ENCODE measurements at regions not wholly inside any gene's neighbourhood (a gene's known extent, or its start where the extent isn't known, plus 50 kb on each side); places are given as distances from the start of the nearest gene placed in this dataset.

GRCh38 chr2:3062476-3063260 is 314.9 kb downstream of the EIPR1 start:
- no peak for DNase-seq (ENCODE audit: low spot score)

- DNase-seq (ENCODE audit: low spot score), result no peak
Observed at GRCh38 chr2:3060049-3060448, 317.6 kb downstream of the EIPR1 start.

GRCh38 chr2:3059141-3059925 is 318.3 kb downstream of the EIPR1 start:
- DNase-seq (ENCODE audit: low spot score), result no peak

- DNase-seq (ENCODE audit: low spot score), result no peak
Observed at GRCh38 chr2:3054066-3054465, 323.6 kb downstream of the EIPR1 start.

- DNase-seq (ENCODE audit: low spot score), result no peak
Observed at GRCh38 chr2:3051266-3051665, 326.4 kb downstream of the EIPR1 start.

- no peak for DNase-seq (ENCODE audit: low spot score)
Observed at GRCh38 chr2:3046170-3046865, 331.3 kb downstream of the EIPR1 start.

- DNase-seq (ENCODE audit: low spot score), result no peak
Observed at GRCh38 chr2:3045318-3045921, 332.2 kb downstream of the EIPR1 start.

- no peak for DNase-seq (ENCODE audit: low spot score)
Observed at GRCh38 chr2:3044587-3045317, 332.9 kb downstream of the EIPR1 start.

GRCh38 chr2:3043726-3044125 is 333.9 kb downstream of the EIPR1 start:
- no peak for DNase-seq (ENCODE audit: low spot score)

- no peak for DNase-seq (ENCODE audit: low spot score)
Observed at GRCh38 chr2:3042601-3043585, 334.7 kb downstream of the EIPR1 start.

- DNase-seq (ENCODE audit: low spot score), result no peak
Observed at GRCh38 chr2:3041841-3042600, 335.6 kb downstream of the EIPR1 start.

GRCh38 chr2:3041246-3041645 is 336.4 kb downstream of the EIPR1 start:
- DNase-seq (ENCODE audit: low spot score), result no peak

GRCh38 chr2:3040496-3041140 is 337.0 kb downstream of the EIPR1 start:
- no peak for DNase-seq (ENCODE audit: low spot score)

GRCh38 chr2:3040066-3040428 is 337.6 kb downstream of the EIPR1 start:
- no peak for DNase-seq (ENCODE audit: low spot score)

GRCh38 chr2:3039188-3040065 is 338.2 kb downstream of the EIPR1 start:
- DNase-seq (ENCODE audit: low spot score), result no peak

- no peak for DNase-seq (ENCODE audit: low spot score)
Observed at GRCh38 chr2:3038636-3039035, 339.0 kb downstream of the EIPR1 start.

- DNase-seq (ENCODE audit: low spot score), result no peak
Observed at GRCh38 chr2:3037196-3038194, 340.1 kb downstream of the EIPR1 start.

All from RKO (cell line).